CD4-positive, CD25-positive, alpha-beta regulatory T cell (primary cell): ENCODE measurements at regions not wholly inside any gene's neighbourhood (a gene's known extent, or its start where the extent isn't known, plus 50 kb on each side); places are given as distances from the start of the nearest gene placed in this dataset.

ENCODE experiments used
- ATAC-seq, 2 donors: fragments of 150-1000 bp; cut with Tn5 transposase; one replicate each; pipeline ENCODE4 v1.10.0; 2021; ENCODE audit warnings: low read depth in 2 of 2, moderate number of reproducible peaks in 2 of 2, moderate library complexity in 1 of 2
- DNase-seq, 3 donors: peaks; one replicate each; pipeline versions ENCODE4 v3.0.0 to v3.0.0-alpha.2; 2012 to 2022; ENCODE audit warnings: mixed read lengths in 1 of 3
- H3K27ac ChIP-seq: one replicate; pipeline ENCODE4 v1.7.0; 2013; ENCODE audit warnings: mild to moderate bottlenecking, low read length; ENCODE audit not compliant: insufficient read depth, poor library complexity, severe bottlenecking
- H3K27me3 ChIP-seq: one replicate; pipeline ENCODE4 v1.7.0; 2013; ENCODE audit warnings: low read length; ENCODE audit not compliant: control insufficient read depth, insufficient read depth
- H3K36me3 ChIP-seq: one replicate; pipeline ENCODE4 v1.7.0; 2013; ENCODE audit warnings: mild to moderate bottlenecking, low read length, moderate library complexity; ENCODE audit not compliant: control insufficient read depth, insufficient read depth
- H3K4me1 ChIP-seq: 2 replicates; pipeline ENCODE4 v1.7.0; 2013; ENCODE audit warnings: mild to moderate bottlenecking, low read length; ENCODE audit not compliant: insufficient read depth, control insufficient read depth, poor library complexity, severe bottlenecking
- H3K4me3 ChIP-seq: one replicate; pipeline ENCODE4 v1.7.0; 2013; ENCODE audit warnings: low read depth, mild to moderate bottlenecking, low read length, moderate library complexity
- H3K9me3 ChIP-seq, 2 experiments: 1 replicate in 1 of 2; 2 replicates in 1 of 2; pipeline ENCODE4 v1.7.0; 2013; ENCODE audit warnings: low read length in 2 of 2, mild to moderate bottlenecking in 1 of 2, moderate library complexity in 1 of 2; ENCODE audit not compliant: control insufficient read depth in 2 of 2
- H3K27ac Mint-ChIP-seq, 3 donors: one replicate each; pipeline ENCODE4 v1.8.0; 2020 to 2022; ENCODE audit warnings: mild to moderate bottlenecking in 3 of 3, mixed read lengths in 3 of 3, moderate library complexity in 2 of 3
- H3K27me3 Mint-ChIP-seq: one replicate; pipeline ENCODE4 v1.8.0; 2022; ENCODE audit warnings: mild to moderate bottlenecking, mixed read lengths
- H3K36me3 Mint-ChIP-seq: one replicate; pipeline ENCODE4 v1.8.0; 2020; ENCODE audit warnings: mixed read lengths
- H3K4me1 Mint-ChIP-seq, 4 donors: one replicate each; pipeline ENCODE4 v1.8.0; 2020 to 2022; ENCODE audit warnings: mixed read lengths in 4 of 4, mild to moderate bottlenecking in 1 of 4
- H3K4me3 Mint-ChIP-seq, 4 donors: one replicate each; pipeline ENCODE4 v1.8.0; 2020 to 2022; ENCODE audit warnings: mild to moderate bottlenecking in 4 of 4, mixed read lengths in 4 of 4, moderate library complexity in 3 of 4
- H3K9me3 Mint-ChIP-seq, 7 donors: one replicate each; pipeline ENCODE4 v1.8.0; 2020 to 2022; ENCODE audit warnings: mixed read lengths in 7 of 7, mild to moderate bottlenecking in 3 of 7, moderate library complexity in 2 of 7

GRCh38 chr11:134734141-134734845 is 322.3 kb upstream of the B3GAT1 start:
- no peaks in the 10 kb centered on the region for H3K4me1 Mint-ChIP-seq
- no peak for DNase-seq
- Histone ChIP-seq H3K36me3 (no peaks in the 10 kb centered on the region), H3K4me3 (no peak overlapping the region), H3K27me3 (no peaks in the 10 kb centered on the region), H3K27ac (no peak overlapping the region), H3K4me1 (no peaks in the 10 kb centered on the region), H3K9me3 (no peaks in the 10 kb centered on the region)
- no peaks in the 10 kb centered on the region for H3K9me3 Mint-ChIP-seq
- no peaks in the 10 kb centered on the region for H3K36me3 Mint-ChIP-seq
- no peaks in the 10 kb centered on the region for H3K27me3 Mint-ChIP-seq
- no peak for ATAC-seq
- H3K27ac Mint-ChIP-seq = no peak overlapping the region
- H3K4me3 Mint-ChIP-seq = no peak overlapping the region

DNA sequence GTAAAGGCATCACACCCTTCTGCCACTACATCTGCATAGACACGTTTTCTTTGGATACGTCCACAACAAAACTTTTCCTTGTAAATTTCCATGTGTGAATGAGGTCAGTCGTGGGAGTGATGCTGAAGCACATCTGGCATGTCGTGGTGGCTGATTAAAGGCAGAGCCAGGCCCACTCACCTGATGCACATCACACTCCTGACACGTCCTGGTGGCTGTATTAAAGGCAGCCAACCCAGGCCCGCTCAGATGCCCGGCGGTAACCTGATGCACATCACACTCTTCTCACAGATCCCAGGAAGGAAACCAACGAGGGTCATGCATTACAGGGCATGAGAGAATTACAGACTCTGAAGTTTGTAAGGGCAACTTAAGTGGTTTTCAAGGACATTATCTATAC is 321.6 kb upstream of the B3GAT1 start:
- no peaks in the 10 kb centered on the region for H3K9me3 ChIP-seq
- no peaks in the 10 kb centered on the region for H3K4me1 ChIP-seq
- Mint-ChIP-seq H3K4me1 (no peaks in the 10 kb centered on the region), H3K27ac (no peak overlapping the region), H3K4me3 (no peak overlapping the region), H3K9me3 (no peaks in the 10 kb centered on the region), H3K27me3 (no peaks in the 10 kb centered on the region), H3K36me3 (no peaks in the 10 kb centered on the region)
- H3K4me3 ChIP-seq = no peak overlapping the region
- no peaks in the 10 kb centered on the region for H3K27me3 ChIP-seq
- no peak overlapping the region for H3K27ac ChIP-seq
- ATAC-seq (no peak), DNase-seq (no peak)
- H3K36me3 ChIP-seq = no peaks in the 10 kb centered on the region

DNA sequence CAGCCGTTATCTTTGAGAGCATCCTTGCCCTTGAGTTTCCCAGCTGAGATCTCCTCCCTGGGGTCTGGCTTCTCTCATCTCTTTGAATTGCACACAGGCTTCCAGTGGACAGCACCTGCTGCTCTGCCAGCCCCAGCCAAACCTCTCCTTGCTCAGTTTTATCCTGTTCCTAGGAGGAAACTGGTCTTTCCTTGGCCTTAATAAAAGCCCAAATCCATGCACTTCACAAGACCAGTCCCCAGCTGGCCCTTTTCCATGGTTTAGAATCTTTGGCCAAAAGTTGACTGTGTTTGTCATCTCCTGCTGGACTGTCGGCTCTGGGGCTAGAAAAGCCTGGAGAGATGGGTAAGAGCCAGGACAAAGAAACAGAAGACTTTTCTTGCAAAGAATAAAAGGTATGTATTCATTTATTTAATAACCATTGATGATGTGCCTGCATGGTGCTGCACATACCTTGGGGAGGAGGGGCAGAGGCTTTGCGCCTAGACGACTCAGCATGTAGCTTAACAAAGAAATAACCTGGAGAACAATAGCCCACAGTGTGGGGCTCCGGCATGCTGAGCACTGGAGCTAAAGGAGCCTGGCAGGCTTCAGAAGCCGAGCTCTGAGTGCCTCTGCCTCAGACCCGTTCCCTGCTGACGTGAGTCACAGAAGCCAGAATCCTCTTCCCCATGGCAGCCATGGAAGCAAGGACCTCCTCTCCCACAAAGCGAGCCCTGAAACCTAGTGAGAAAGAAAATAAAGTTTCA is 319.3 kb upstream of the B3GAT1 start:
- H3K4me1 ChIP-seq = no peaks in the 10 kb centered on the region
- H3K36me3 ChIP-seq = no peaks in the 10 kb centered on the region
- H3K9me3 ChIP-seq = no peaks in the 10 kb centered on the region
- no peak overlapping the region for H3K4me3 ChIP-seq
- H3K27ac ChIP-seq = no peak overlapping the region
- Mint-ChIP-seq H3K4me3 (no peak overlapping the region), H3K9me3 (peaks cover 0 to 1% (median 0%) of the 10 kb centered on the region in 7 donors), H3K36me3 (no peaks in the 10 kb centered on the region), H3K4me1 (no peaks in the 10 kb centered on the region), H3K27me3 (no peaks in the 10 kb centered on the region), H3K27ac (no peak overlapping the region)
- no peaks in the 10 kb centered on the region for H3K27me3 ChIP-seq
- no peak for ATAC-seq
- no peak for DNase-seq

DNA sequence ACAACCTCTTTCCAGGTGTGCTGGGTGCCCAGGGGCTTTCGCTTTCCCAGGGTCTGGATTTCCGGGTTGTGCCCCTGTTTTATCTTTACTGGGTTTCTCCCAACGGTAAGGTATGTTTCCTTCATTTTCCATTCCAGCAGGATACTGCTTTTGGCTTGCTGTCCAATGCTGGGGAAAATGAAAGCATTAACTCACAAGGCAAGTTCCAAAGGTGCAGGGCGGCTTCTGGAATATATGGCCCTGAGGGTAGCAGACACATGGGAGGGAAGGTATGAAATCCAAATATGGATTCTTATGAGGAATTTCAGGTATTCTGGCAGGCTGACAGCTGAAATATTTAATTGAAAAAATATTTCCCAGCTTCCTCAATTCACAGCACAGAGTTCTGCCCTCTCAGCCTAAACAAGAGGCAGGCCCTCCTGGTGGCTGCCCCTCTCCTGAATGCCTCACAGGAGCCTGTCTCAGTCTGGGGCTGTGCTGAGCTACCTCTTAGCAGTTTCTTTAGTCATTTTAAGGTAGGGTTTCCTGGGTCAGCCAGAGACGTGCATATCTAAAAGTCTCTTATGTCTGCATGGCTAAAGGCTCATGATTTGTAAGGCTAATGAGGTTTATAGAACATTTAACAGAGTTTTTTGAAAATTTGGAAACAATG is 318.6 kb upstream of the B3GAT1 start:
- DNase-seq = no peak

DNA sequence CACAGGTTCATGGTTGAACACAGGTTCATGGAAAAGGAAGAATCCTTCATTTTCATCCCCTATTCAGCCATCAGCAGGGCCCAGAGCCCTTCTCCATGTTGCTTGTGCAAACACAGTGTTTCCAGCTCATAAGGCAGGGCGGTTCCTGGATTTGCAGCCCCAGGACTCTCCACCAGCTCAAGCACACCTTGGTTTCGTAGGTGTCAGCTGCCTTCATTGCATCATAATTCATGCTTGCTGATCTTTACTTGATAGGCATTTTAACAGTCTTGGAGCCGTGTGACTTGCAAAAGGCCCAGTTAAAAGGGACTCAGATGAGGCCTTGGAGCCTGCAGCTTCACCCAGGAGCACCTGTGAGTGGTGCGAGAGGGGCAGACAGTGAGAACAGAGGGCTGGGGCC is 318.1 kb upstream of the B3GAT1 start:
- H3K4me3 ChIP-seq = no peak overlapping the region
- no peaks in the 10 kb centered on the region for H3K9me3 ChIP-seq
- ATAC-seq (no peak), DNase-seq (no peak)
- Mint-ChIP-seq H3K36me3 (no peaks in the 10 kb centered on the region), H3K4me1 (no peaks in the 10 kb centered on the region), H3K27me3 (peaks cover 5% of the 10 kb centered on the region), H3K9me3 (peaks cover 0 to 6% (median 0%) of the 10 kb centered on the region in 7 donors), H3K4me3 (no peak overlapping the region), H3K27ac (no peak overlapping the region)
- no peaks in the 10 kb centered on the region for H3K4me1 ChIP-seq
- no peak overlapping the region for H3K27ac ChIP-seq
- H3K27me3 ChIP-seq = no peaks in the 10 kb centered on the region
- no peaks in the 10 kb centered on the region for H3K36me3 ChIP-seq

More for the DNA sequence above, 318.6 kb upstream of the B3GAT1 start:
- H3K9me3 Mint-ChIP-seq = peaks cover 0 to 1% (median 0%) of the 10 kb centered on the region in 7 donors
- H3K36me3 ChIP-seq = no peaks in the 10 kb centered on the region
- H3K4me3 ChIP-seq = no peak overlapping the region
- no peaks in the 10 kb centered on the region for H3K4me1 ChIP-seq
- H3K27me3 ChIP-seq = no peaks in the 10 kb centered on the region
- H3K9me3 ChIP-seq = no peaks in the 10 kb centered on the region
- H3K27me3 Mint-ChIP-seq = peaks cover 5% of the 10 kb centered on the region
- no peak overlapping the region for H3K4me3 Mint-ChIP-seq
- H3K36me3 Mint-ChIP-seq = no peaks in the 10 kb centered on the region
- no peaks in the 10 kb centered on the region for H3K4me1 Mint-ChIP-seq
- H3K27ac Mint-ChIP-seq = no peak overlapping the region
- ATAC-seq = no peak
- no peak overlapping the region for H3K27ac ChIP-seq

- Mint-ChIP-seq H3K4me1 (no peaks in the 10 kb centered on the region), H3K27me3 (peaks cover 5% of the 10 kb centered on the region), H3K36me3 (no peaks in the 10 kb centered on the region), H3K9me3 (peaks cover 0 to 7% (median 0%) of the 10 kb centered on the region in 7 donors), H3K4me3 (no peak overlapping the region), H3K27ac (peak overlapping the region in 1 of 3 donors; percentile 71)
- Histone ChIP-seq H3K27me3 (no peaks in the 10 kb centered on the region), H3K36me3 (no peaks in the 10 kb centered on the region), H3K27ac (no peak overlapping the region), H3K9me3 (no peaks in the 10 kb centered on the region), H3K4me3 (no peak overlapping the region), H3K4me1 (no peaks in the 10 kb centered on the region)
- DNase-seq = no peak
- ATAC-seq = no peak
These were observed 316.1 kb upstream of the B3GAT1 start for GRCh38 chr11:134728186-134728585.

DNA sequence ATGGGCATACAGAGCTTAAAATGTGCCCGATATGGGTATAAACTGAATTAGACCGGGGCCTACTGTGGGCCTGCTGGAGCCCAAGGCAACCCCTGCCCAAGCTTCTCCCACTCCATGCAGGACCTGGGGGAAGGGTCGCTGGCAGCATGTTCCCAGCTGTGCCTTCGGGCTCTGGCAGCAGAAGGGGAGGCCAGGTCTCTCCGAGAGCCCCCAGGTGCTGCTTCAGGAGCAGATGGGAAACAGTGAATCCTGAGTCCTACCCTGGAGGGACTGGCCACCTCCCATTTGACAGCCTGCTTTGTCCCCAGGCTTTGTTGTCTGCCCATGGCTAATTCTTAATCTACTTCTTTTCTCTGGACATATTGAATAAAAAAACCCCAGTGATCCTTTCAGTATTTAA is 315.6 kb upstream of the B3GAT1 start:
- Mint-ChIP-seq H3K27ac (no peak overlapping the region), H3K36me3 (no peaks in the 10 kb centered on the region), H3K4me1 (no peaks in the 10 kb centered on the region), H3K4me3 (no peak overlapping the region), H3K27me3 (peaks cover 5% of the 10 kb centered on the region), H3K9me3 (peaks cover 0 to 7% (median 0%) of the 10 kb centered on the region in 7 donors)
- no peak for ATAC-seq
- H3K27ac ChIP-seq = no peak overlapping the region
- H3K36me3 ChIP-seq = no peaks in the 10 kb centered on the region
- no peak overlapping the region for H3K4me3 ChIP-seq
- no peak for DNase-seq
- H3K27me3 ChIP-seq = no peaks in the 10 kb centered on the region
- H3K9me3 ChIP-seq = no peaks in the 10 kb centered on the region
- H3K4me1 ChIP-seq = no peaks in the 10 kb centered on the region
